ENCODE measurements at regions not wholly inside any gene's neighbourhood (a gene's known extent, or its start where the extent isn't known, plus 50 kb on each side); places are given as distances from the start of the nearest gene placed in this dataset.

- DNase-seq, result no peak
- intact Hi-C loops (cut with DNase I; ENCODE audit: low total_unique reads), result no loop called here
- Histone ChIP-seq H3K27me3 (replicated peaks in 1 of 7) (peaks cover 0 to 5% (median 0%) of the 10 kb centered on the region in 7 donors), H3K4me1 (peaks cover 0 to 15% (median 0%) of the 10 kb centered on the region in 6 donors), H3K36me3 (no peaks in the 10 kb centered on the region), H3K4me3 (no peak overlapping the region), H3K27ac (no peak overlapping the region), H3K9me3 (no peaks in the 10 kb centered on the region)
- TF ChIP-seq POLR2AphosphoS5 (IDR thresholded peaks at IDR 0.05) (no peak), POLR2A (IDR thresholded peaks at IDR 0.05) (no peak), CTCF (IDR thresholded peaks at IDR 0.05 in 8 of 11, conservative IDR thresholded peaks at IDR 0.05 in 3 of 11) (no peak)
- 72 to 92% (median 88%) methylated on average over 2 of the region's 2 CpGs for WGBS, 5 donors
Measured at GRCh38 chrX:38877366-38877765, 76.1 kb downstream of the MID1IP1 start.

- H3K9me3 ChIP-seq, result peaks cover 0 to 2% (median 0%) of the 10 kb centered on the region in 8 donors
- H3K36me3 ChIP-seq, result no peaks in the 10 kb centered on the region
- no peak overlapping the region for H3K27ac ChIP-seq
- no peak for TF ChIP-seq POLR2A (IDR thresholded peaks at IDR 0.05)
- TF ChIP-seq CTCF (IDR thresholded peaks at IDR 0.05 in 8 of 11, conservative IDR thresholded peaks at IDR 0.05 in 3 of 11), result no peak
- TF ChIP-seq POLR2AphosphoS5 (IDR thresholded peaks at IDR 0.05), result no peak
- intact Hi-C loops (cut with DNase I; ENCODE audit: low total_unique reads), result no loop called here
- no peak for DNase-seq
- H3K27me3 ChIP-seq (replicated peaks in 1 of 7), result peaks cover 0 to 5% (median 0%) of the 10 kb centered on the region in 7 donors
- no peak overlapping the region for H3K4me3 ChIP-seq
- WGBS, 5 donors, result 42 to 78% (median 62%) methylated on average over 4 of the region's 4 CpGs
- peaks cover 0 to 15% (median 0%) of the 10 kb centered on the region in 6 donors for H3K4me1 ChIP-seq
Measured at GRCh38 chrX:38878641-38879340, 77.5 kb downstream of the MID1IP1 start.

GRCh38 chrX:38879631-38880220 is 78.5 kb downstream of the MID1IP1 start:
- 28 to 54% (median 34%) methylated on average over 4 of the region's 4 CpGs for WGBS, 5 donors
- TF ChIP-seq POLR2AphosphoS5 (IDR thresholded peaks at IDR 0.05) (no peak), POLR2A (IDR thresholded peaks at IDR 0.05) (no peak), CTCF (IDR thresholded peaks at IDR 0.05 in 8 of 11, conservative IDR thresholded peaks at IDR 0.05 in 3 of 11) (no peak)
- Histone ChIP-seq H3K27me3 (replicated peaks in 1 of 7) (peaks cover 0 to 5% (median 0%) of the 10 kb centered on the region in 7 donors), H3K36me3 (no peaks in the 10 kb centered on the region), H3K27ac (peak overlapping the region in 3 of 8 donors; percentile 6 to 30 (median 28)), H3K9me3 (peaks cover 0 to 4% (median 0%) of the 10 kb centered on the region in 8 donors), H3K4me1 (peaks cover 0 to 15% (median 0%) of the 10 kb centered on the region in 6 donors), H3K4me3 (no peak overlapping the region)
- intact Hi-C loops (cut with DNase I; ENCODE audit: low total_unique reads), result no loop called here
- peak; percentile 78 for DNase-seq

GRCh38 chrX:38880296-38880854 is 79.1 kb downstream of the MID1IP1 start:
- Histone ChIP-seq H3K4me3 (no peak overlapping the region), H3K36me3 (no peaks in the 10 kb centered on the region), H3K4me1 (peaks cover 0 to 15% (median 0%) of the 10 kb centered on the region in 6 donors), H3K9me3 (peaks cover 0 to 4% (median 0%) of the 10 kb centered on the region in 8 donors), H3K27me3 (replicated peaks in 1 of 7) (peaks cover 0 to 5% (median 0%) of the 10 kb centered on the region in 7 donors), H3K27ac (peak overlapping the region in 3 of 8 donors; percentile 6 to 30 (median 28))
- TF ChIP-seq CTCF (IDR thresholded peaks at IDR 0.05 in 8 of 11, conservative IDR thresholded peaks at IDR 0.05 in 3 of 11) (no peak), POLR2A (IDR thresholded peaks at IDR 0.05) (no peak), POLR2AphosphoS5 (IDR thresholded peaks at IDR 0.05) (no peak)
- intact Hi-C loops (cut with DNase I; ENCODE audit: low total_unique reads), result no loop called here
- no peak for DNase-seq
- WGBS, 5 donors, result 22 to 67% (median 35%) methylated on average over 3 of the region's 3 CpGs

Measured in spleen (tissue), 11 donors.